ENCODE measurements at regions not wholly inside any gene's neighbourhood (a gene's known extent, or its start where the extent isn't known, plus 50 kb on each side); places are given as distances from the start of the nearest gene placed in this dataset.

- DNase-seq, result no peak
- no peak for TF ChIP-seq POLR2A (IDR thresholded peaks at IDR 0.05; ENCODE audit: low read length)
- no peak for TF ChIP-seq GATA1 (IDR thresholded peaks at IDR 0.05; ENCODE audit: low read depth, low read length)
These were observed 744.2 kb downstream of the MTRR start for GRCh38 chr5:8613078-8613685.

- TF ChIP-seq POLR2A (IDR thresholded peaks at IDR 0.05; ENCODE audit: low read length) (no peak), GATA1 (IDR thresholded peaks at IDR 0.05; ENCODE audit: low read depth, low read length) (no peak)
- no peak for DNase-seq
These were observed 746.4 kb downstream of the MTRR start for GRCh38 chr5:8615142-8615858.

GRCh38 chr5:8628521-8628920 is 759.6 kb downstream of the MTRR start:
- TF ChIP-seq POLR2A (IDR thresholded peaks at IDR 0.05; ENCODE audit: low read length) (no peak), GATA1 (IDR thresholded peaks at IDR 0.05; ENCODE audit: low read depth, low read length) (no peak)
- DNase-seq, result no peak

GRCh38 chr5:8633259-8633658 is 764.3 kb downstream of the MTRR start:
- DNase-seq, result no peak
- no peak for TF ChIP-seq POLR2A (IDR thresholded peaks at IDR 0.05; ENCODE audit: low read length)
- TF ChIP-seq GATA1 (IDR thresholded peaks at IDR 0.05; ENCODE audit: low read depth, low read length), result no peak

- no peak for DNase-seq
- no peak for TF ChIP-seq GATA1 (IDR thresholded peaks at IDR 0.05; ENCODE audit: low read depth, low read length)
- no peak for TF ChIP-seq POLR2A (IDR thresholded peaks at IDR 0.05; ENCODE audit: low read length)
These were observed 764.7 kb downstream of the MTRR start for GRCh38 chr5:8633696-8634095.

- no peak for DNase-seq
These were observed 765.3 kb downstream of the MTRR start for GRCh38 chr5:8634219-8634618.

GRCh38 chr5:8641786-8642505 is 773.0 kb downstream of the MTRR start:
- DNase-seq, result no peak
- TF ChIP-seq GATA1 (IDR thresholded peaks at IDR 0.05; ENCODE audit: low read depth, low read length) (no peak), POLR2A (IDR thresholded peaks at IDR 0.05; ENCODE audit: low read length) (no peak)

More at GRCh38 chr5:8634219-8634618, 765.3 kb downstream of the MTRR start:
- TF ChIP-seq GATA1 (IDR thresholded peaks at IDR 0.05; ENCODE audit: low read depth, low read length) (no peak), POLR2A (IDR thresholded peaks at IDR 0.05; ENCODE audit: low read length) (no peak)

GRCh38 chr5:8644377-8644776 is 775.4 kb downstream of the MTRR start:
- no peak for DNase-seq
- TF ChIP-seq GATA1 (IDR thresholded peaks at IDR 0.05; ENCODE audit: low read depth, low read length) (no peak), POLR2A (IDR thresholded peaks at IDR 0.05; ENCODE audit: low read length) (no peak)

- no peak for DNase-seq
- no peak for TF ChIP-seq GATA1 (IDR thresholded peaks at IDR 0.05; ENCODE audit: low read depth, low read length)
- TF ChIP-seq POLR2A (IDR thresholded peaks at IDR 0.05; ENCODE audit: low read length), result no peak
These were observed 778.2 kb downstream of the MTRR start for GRCh38 chr5:8647111-8647510.

GRCh38 chr5:8650186-8650585 is 781.2 kb downstream of the MTRR start:
- no peak for TF ChIP-seq POLR2A (IDR thresholded peaks at IDR 0.05; ENCODE audit: low read length)
- TF ChIP-seq GATA1 (IDR thresholded peaks at IDR 0.05; ENCODE audit: low read depth, low read length), result no peak
- DNase-seq, result no peak

GRCh38 chr5:8660133-8660893 is 791.4 kb downstream of the MTRR start:
- TF ChIP-seq GATA1 (IDR thresholded peaks at IDR 0.05; ENCODE audit: low read depth, low read length), result no peak
- TF ChIP-seq POLR2A (IDR thresholded peaks at IDR 0.05; ENCODE audit: low read length), result no peak
- no peak for DNase-seq

GRCh38 chr5:8663374-8663773 is 794.4 kb downstream of the MTRR start:
- TF ChIP-seq POLR2A (IDR thresholded peaks at IDR 0.05; ENCODE audit: low read length) (no peak), GATA1 (IDR thresholded peaks at IDR 0.05; ENCODE audit: low read depth, low read length) (no peak)
- DNase-seq, result no peak

GRCh38 chr5:8675182-8675581 is 806.2 kb downstream of the MTRR start:
- TF ChIP-seq POLR2A (IDR thresholded peaks at IDR 0.05; ENCODE audit: low read length) (no peak), GATA1 (IDR thresholded peaks at IDR 0.05; ENCODE audit: low read depth, low read length) (no peak)
- DNase-seq, result no peak

- TF ChIP-seq POLR2A (IDR thresholded peaks at IDR 0.05; ENCODE audit: low read length) (no peak), GATA1 (IDR thresholded peaks at IDR 0.05; ENCODE audit: low read depth, low read length) (no peak)
- no peak for DNase-seq
These were observed 807.7 kb downstream of the MTRR start for GRCh38 chr5:8676695-8677094.
